DMS 273 (cell line): ENCODE measurements at regions not wholly inside any gene's neighbourhood (a gene's known extent, or its start where the extent isn't known, plus 50 kb on each side); places are given as distances from the start of the nearest gene placed in this dataset.

Experiments
- DNase-seq: peaks from one replicate; lab custom pipeline; 2025; ENCODE audit not compliant: unreplicated experiment; lab: John Stamatoyannopoulos, UW

DNA sequence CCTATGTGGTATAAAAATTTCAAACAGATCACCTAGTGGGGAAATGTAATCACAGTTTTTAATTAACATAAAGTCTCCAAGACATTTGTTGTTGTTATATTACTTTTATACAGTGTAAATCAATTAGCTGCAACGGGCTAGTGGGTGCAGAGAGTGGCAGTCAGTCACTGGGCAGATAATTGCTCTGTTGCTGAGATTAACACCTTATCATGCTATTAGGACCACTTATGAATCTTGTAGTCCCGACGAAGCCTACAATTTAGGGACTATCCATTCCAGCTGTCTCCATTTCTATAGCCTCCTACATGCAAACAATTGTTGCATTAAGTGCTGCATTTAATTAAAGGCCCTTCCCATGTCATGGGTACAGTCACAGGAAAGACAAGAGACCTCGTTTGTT is 158.9 kb upstream of the PROX1 start:
- DNase-seq: no peak

GRCh38 chr1:213829780-213830179 is 158.0 kb upstream of the PROX1 start:
- DNase-seq: peak; percentile 88

- no peak for DNase-seq
Observed at GRCh38 chr1:213830371-213830770, 157.4 kb upstream of the PROX1 start.

GRCh38 chr1:213840575-213840974 is 147.2 kb upstream of the PROX1 start:
- no peak for DNase-seq

DNA sequence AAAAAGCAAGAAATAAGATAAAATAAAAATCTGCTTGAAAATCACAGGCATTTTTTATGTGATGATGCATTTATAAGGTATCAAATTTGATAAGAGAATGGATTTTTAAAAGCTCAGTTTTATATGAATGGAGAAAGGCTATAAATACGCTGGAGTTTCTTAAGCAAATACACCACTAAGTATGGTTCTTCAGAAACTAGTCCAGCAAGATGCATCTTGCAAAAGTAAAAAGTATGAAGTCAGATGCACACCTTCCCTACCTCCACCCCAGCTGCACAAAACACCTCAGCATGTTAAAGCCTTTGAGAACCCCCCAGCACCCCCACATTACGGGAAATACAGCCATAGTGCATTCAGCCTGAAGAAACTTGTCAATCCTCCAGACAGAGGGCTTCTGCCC is 143.1 kb upstream of the PROX1 start:
- no peak for DNase-seq

GRCh38 chr1:213852107-213852506 is 135.7 kb upstream of the PROX1 start:
- no peak for DNase-seq

DNA sequence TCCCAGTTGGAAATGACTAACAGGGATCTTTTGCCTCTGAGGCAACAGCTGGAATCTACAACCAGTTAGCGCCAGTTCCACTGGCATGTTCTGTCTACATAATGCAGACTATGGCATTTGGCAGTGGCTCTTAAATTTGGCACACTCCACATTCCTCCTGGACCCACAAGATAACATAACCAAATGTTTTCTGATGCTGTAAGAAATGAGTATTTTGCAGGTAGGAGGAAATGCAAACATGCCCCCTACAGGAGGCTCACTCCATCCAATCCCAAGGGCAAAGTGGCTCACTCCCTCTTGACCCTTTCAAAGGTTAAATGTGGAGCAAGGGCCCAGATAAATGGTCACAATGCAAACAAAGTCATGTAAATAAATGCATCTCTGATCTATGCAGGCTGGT is 129.2 kb upstream of the PROX1 start:
- peak; percentile 57 for DNase-seq

GRCh38 chr1:213861841-213862240 is 125.9 kb upstream of the PROX1 start:
- no peak for DNase-seq

DNA sequence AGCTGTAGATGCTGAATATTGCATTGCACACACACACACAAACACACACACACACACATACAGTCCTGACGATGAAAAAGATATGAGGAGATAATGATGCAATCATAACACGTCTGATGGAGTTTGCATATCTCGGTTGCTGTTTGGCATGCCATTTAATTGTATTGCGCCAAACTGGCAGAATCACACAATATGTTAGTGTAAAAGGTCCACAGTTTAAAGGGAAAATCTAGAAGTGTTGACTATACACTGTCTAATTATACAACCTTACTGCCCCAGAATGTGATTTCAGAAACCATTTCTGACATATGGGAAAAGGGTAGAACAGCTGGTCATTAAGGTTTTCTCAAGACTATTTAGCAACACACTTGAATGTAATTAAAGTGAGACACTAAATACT is 123.7 kb upstream of the PROX1 start:
- DNase-seq: peak; percentile 77

- no peak for DNase-seq
Observed at GRCh38 chr1:213868482-213868881, 119.3 kb upstream of the PROX1 start.

DNA sequence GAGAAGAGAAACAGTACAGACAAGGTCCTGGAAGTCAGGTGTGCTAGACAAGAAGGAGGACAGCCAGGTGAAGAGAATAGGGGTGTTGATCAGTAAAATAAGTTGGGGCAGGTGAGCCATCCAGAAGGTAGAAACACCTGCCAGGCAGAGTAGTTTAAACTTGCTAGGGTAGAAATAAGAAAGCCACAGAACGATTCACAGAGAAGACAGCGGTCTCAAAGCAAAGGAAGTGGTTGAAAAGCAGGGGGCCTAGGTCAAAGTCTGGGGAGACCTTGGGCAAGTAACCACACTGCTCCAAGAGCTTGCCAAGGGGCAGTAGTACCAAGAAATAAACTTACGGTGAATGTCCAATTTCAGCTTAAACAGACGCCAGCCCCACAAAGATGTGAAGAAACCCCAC is 116.6 kb upstream of the PROX1 start:
- no peak for DNase-seq

GRCh38 chr1:213874789-213875188 is 113.0 kb upstream of the PROX1 start:
- DNase-seq: no peak

DNA sequence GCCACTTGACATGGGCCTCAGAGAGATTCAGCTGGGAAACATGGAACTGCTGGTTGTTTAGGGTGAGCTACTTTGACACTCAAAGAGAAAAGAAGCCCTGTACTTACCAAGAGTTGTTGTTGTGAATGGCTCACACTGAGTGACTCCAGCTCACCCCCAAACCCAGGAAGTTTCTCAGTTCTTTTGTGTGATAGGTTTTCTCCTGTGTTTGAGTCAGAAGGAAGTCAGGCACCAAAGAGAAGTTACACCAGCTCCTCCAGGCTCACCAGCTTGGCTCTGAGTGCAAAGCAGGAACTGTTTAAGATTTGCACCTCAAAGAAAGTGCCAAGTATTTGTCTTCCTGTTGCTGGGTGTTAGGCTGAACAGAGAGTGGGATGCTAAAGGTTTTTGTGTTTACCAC is 111.2 kb upstream of the PROX1 start:
- no peak for DNase-seq

GRCh38 chr1:213883618-213884017 is 104.2 kb upstream of the PROX1 start:
- DNase-seq: no peak

DNA sequence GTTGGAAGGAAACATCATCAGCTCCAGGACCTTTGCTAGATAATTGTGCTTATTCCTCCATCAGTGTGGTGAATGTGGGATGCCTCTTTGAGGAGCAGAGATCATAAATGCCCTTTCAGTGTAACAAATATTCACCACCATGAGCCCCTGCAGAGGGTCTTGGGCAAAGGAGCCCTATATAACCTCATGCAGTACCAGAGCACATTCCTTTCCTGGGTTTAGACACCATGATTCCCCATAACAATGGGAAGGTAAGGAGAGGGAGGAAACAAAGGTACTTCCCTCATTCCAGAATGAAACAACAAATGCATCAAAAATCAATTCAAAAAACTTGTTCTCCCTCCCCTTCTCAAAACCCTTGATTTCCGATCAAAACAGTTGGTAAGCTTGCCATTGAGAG is 103.4 kb upstream of the PROX1 start:
- no peak for DNase-seq

- no peak for DNase-seq
Observed at GRCh38 chr1:213884942-213885341, 102.8 kb upstream of the PROX1 start.

DNA sequence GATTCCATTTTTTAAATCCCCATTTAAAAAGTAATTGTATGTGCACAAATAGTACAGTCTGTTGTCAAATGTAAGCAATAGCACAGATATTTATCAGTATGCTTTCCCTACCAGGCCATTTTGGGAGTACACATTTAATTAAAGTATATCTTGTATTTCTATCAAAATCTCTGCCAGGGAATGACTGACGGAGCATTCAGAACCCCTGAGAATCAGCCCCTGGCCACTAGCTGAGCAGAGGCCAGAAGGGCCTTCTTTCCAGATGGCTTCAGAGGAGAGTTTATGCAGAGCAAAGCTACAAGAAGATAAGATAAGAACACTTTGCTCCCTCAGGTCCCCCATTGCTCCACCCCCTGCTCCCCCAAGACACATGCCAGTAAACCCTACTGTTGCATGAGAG is 99.9 kb upstream of the PROX1 start:
- no peak for DNase-seq

- no peak for DNase-seq
Observed at GRCh38 chr1:213891989-213892902, 95.5 kb upstream of the PROX1 start.

DNA sequence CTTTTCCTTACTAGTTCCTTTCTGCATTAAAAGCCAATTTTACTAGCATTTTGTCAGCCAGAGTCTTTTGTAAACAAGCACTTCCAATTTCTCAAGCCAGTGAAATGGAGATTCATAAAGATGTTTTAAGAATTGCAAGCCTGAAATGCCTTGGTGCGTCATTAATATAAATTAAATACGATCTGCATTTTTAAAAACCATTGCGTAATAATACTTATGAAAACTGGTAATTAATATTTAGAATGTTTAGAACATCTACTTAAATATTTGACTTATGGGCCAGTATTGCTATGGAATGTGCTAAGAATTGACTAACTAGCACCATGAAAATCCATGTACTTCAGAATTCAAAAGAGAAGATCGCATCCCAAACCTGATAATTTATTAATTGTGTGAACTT is 89.1 kb upstream of the PROX1 start:
- no peak for DNase-seq

GRCh38 chr1:213899413-213899812 is 88.4 kb upstream of the PROX1 start:
- no peak for DNase-seq

DNA sequence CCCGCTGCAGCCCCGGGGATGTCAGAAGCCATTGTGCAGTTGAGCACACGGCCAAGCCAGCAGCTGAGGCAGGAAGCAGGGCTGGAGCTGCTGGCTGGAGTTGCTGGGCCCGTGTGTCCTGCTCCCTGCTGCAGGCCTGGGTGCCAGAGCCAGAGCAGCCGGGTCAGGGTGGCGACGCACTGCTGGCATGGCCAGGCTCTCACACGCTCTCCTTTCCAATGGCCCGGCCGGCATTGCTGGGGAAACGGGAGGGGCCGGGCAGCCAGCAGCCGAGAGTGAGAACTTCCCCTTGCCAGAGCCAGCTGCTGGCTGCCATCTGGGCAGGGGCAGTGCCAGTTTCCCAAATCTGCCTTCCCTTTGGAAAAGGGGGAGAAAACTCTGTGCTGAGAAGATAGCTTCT is 82.4 kb upstream of the PROX1 start:
- DNase-seq: peak; percentile 89

GRCh38 chr1:213908521-213908920 is 79.3 kb upstream of the PROX1 start:
- no peak for DNase-seq

DNA sequence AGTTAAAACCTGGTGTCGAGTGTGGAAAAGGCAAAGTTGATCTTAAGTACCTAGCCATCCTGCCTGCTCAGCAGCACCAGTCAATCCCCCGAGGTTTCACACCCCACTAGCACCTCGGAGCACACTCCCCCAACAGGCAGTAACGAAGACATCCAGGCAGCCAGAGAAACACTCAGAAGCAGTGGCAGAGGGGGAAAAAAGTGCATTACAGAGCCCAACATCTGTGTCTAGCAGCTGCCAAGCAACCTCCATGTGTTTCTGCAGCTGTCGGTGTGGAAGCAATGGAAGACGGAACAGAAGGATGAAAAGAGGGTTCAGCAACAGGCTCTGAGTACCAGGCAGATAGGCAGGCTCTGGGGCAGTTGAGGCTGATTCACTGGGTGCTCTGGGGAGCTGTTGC is 73.4 kb upstream of the PROX1 start:
- DNase-seq: peak; percentile 91
